Stimulated activated CD4-positive, alpha-beta T cell treated with anti-CD3 and anti-CD28 coated beads, Interleukin-12 subunit alpha, Interleukin-12 subunit beta, amount 100 ng/mL, for 48 hours (primary cell): ENCODE measurements at regions not wholly inside any gene's neighbourhood (a gene's known extent, or its start where the extent isn't known, plus 50 kb on each side); places are given as distances from the start of the nearest gene placed in this dataset.
"Not testable (repeated sequence)": the region's sequence is repeated elsewhere in the genome, so short reads cannot be mapped to it uniquely, and the experiment has no call there.

ENCODE experiments used
- DNase-seq, 3 donors: peaks; one replicate each; pipeline ENCODE4 v3.0.0-alpha.2; 2020; ENCODE audit warnings: low read depth in 2 of 3, low spot score in 1 of 3

DNA sequence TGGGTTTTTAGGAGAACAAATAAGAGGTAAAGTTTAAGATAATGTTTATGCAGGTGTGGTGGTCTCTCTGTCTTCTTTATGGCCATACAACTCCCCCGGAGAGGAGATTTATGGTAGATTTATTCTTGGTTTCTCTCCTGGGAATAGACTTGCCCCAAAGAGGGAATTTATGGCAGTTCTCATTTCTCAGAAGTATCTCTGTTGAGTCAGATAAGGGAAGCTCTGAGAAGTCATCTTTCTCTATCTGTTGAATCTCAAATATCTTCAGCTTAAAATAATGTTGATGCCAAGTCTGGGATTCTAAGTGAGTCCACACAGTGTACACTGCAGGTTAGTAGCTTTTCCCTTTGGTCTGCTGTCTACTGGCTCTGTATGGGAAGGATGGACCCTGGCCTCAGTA lies 276.4 kb upstream of the PLET1 start:
- no peak for DNase-seq

DNA sequence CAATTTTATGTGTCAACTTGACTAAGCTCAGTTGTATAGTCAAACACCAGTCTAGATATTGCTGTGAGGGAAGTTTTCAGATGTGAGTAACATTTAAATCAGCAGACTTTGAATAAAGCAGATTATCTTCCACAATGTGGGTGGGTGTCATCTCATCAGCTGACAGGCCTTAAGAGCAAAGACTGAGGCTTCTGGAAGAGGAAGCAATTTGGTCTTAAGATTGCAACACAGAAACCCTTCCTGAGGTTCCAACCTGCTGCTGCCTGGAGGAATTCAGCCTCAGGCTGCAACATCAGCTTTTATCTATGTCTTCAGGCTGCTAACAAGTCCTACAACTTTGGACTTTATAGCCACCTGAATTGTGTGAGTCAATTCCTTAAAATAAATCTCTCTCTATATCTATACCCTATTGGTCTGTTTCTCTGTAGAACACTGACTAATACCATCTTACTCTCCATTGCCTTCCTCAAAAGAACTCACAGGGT lies 277.2 kb upstream of the PLET1 start:
- no peak for DNase-seq

DNA sequence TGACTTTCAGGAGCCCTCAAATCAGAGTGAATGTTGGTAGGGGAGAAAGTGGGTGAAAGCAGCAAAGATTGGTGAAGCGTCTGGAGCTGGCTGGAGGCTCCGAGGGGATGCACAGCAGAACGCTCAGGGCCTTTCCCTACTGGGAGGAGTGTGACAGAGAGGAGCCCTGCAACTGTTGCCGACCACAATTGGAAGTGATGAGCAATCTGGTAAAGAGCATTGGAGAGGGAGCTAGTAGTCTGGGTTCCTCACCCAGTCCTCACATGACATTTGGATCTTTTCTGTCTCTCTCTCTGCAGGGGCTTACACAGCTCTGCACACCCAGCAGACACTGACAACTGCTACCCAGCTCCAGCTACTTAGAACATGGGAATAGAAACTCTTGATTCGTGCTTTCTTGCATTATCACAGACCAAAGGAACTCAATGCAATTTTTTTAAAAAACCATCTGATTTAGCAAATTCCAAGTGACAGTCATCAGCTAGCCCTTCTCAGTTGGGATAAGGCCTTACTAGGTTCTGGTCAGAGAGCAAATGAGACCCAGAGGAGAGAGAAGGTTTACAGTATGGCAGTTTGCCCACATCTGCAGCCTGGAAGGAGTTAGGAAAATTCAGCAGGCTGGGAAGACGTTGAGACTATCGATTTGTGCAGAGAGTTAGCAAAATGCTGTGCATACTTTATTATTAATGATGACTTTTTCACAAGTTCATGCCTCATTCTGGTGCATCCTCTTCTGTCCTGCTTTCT lies 278.0 kb upstream of the PLET1 start:
- no peak for DNase-seq

DNA sequence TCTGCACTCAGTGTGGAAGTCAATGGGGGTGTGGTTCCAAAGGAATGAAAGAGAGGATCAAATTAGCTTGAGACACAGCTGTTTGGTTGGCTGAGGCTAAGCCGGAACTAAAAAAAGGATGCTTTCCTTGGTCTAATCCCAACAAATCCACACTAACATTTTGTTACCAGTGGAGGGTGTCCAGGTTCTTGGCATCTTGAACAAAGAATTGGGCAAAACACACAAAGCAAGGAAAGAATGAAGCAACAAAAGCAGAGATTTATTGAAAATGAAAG lies 278.6 kb upstream of the PLET1 start:
- DNase-seq, result not testable (repeated sequence)

DNA sequence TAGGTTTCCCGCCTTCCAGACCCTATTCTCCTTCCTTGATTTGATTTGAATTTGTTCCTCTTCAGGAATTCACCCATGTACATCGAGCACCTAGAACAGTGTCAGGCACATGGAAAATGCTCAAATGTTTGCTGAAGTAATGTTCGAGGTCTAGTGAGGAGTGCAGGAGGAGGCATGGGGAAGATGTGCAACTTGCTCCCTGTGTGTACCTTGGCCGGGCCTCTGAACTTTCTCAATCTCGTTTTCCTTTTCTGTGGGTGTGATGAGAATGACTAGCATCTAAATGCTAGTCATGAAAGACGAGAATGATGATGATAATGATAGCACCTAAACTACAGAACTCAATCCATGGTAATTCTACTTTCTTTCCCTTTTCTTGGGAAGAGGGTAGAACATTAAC lies 279.1 kb upstream of the PLET1 start:
- DNase-seq, result no peak

DNA sequence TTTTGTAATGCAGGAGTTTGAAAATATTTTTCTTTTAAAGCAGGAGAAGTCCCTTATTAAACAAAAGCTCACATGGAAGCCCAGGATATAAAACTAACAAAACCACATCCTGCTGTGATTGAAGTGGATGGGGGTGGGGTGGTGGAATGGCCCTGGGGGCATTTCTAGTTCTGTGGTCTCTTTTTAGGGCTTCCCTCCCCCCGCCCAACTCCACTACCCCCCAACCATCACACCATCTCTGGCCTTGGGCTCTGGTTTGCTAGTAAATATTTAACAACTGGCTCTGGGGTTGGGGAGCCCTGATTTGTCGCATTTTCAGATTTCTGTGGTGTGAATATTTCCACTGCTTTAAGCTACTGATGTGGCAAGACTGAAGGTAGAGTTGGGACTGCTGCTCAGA lies 279.6 kb upstream of the PLET1 start:
- DNase-seq, result no peak

DNA sequence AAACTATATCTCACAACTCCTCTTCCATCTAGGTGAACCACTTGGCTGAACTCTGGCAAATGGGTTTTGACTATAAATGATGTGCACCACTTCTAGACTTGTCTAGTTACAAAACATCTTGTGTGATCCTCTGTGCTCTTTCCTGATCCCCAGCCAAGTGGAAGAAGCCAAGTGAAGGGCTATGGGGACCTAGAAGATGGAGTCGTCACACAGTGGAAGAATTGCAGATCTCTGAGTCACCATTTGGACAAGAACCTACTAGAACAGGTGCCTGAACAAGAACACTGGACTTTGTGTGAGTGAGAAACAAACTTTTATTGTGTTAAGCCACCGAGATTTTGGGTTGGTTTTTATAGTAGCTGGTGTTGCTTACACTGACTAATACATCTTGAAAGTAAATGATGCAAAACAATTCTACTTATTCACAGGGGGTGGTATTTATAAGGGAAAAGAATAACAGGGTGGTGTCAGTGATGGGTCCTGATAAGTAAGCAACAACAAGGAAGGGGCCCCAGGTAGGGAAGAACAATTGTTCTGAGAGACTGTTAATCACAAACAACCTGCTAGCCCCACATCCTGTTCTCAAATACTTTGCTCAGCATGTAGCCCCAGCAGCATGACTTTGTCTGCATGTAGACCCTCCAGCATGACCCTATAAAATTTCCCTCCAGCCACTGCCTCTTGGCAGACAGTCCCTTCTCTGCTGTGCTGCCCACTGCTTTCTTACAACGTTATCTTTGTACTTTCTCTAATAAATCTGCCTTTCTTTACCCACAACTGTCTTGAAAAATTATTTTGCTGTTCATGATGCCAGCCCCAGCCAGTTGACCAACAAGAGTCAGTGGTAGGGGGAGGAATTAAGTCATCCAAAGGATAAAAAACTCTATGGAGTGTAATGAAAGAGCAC lies 280.7 kb upstream of the PLET1 start:
- DNase-seq, result no peak

DNA sequence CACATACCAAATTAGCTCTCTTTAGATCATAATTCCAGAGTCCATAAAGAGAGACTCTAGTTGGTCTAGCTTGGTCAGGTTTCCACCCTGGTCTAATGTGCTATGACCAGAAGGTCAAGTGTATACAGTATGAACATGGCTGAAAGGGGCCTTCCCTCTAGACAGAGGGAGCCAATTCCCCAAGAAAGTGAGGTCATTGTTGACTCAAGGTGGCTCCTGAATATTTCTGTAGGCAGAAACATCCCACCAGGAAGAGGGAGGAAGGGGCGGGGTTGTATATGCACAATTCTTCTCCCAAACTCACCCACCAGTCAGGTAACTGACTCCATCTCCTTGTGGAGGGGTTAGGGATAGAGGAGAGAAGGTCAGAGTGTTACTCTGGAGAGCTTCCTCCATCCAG lies 281.8 kb upstream of the PLET1 start:
- no peak for DNase-seq

DNA sequence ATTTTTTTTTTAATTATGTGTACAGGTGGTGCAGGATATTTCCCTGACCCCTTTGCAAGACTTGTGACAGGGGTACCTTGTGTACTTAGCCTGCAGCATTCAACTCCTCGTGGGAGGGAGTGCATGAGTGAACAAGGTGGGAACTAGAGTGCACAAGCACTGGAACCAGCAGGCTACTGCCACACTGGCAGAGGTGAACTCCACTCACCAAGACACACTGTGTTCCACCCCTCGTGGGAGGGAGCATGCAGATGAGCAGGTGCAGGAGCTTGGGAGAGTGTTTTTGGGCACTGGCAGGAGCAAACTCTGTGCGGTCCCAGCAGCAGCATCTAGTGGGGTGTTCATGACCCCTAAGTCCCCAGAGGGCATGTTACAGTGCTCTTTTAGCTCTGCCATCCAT lies 282.7 kb upstream of the PLET1 start:
- no peak for DNase-seq

DNA sequence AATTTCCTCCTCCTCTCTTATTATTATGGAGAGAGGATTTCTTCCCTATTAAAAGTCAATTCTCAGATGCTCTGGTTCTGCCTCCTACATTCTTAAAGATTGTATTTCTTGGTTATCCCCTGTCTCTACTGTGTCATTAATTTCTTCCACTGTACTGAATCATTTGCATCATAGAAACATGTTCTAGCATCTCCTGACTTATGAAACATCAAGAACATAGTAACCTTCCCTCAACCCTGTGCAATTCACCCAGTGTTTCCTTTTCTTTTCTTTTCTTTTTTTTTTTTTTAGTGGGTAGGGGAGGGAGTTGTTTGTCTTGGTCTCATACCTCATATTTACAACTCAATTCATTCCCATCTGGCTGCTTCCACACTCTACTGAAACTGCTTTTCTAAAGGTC lies 288.0 kb upstream of the PLET1 start:
- no peak for DNase-seq

DNA sequence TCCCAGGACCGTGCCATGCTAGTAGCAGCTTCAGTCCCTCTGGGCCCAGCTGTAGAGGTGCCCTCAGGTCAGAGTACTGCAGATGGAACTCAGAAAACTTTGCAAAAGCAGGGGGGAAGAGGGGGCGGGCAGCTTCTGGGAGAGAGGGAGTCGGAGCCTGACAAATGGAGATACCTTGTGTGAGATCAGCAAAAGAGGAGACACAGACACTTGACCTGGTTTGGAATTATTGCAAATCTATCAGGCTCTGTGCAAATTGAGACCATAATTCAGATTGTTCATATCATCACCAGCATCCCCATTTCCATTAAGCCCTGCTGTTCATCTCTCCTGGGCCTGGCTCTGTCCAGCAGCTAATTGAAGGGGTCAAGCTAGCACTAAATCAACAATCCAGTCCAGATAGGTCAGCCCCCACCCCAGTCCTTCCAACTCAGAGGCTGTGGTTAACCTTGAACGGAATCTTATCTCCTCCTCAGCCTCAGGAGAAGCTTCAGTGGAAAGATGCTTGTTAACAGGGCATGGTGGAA lies 292.6 kb upstream of the PLET1 start:
- no peak for DNase-seq

DNA sequence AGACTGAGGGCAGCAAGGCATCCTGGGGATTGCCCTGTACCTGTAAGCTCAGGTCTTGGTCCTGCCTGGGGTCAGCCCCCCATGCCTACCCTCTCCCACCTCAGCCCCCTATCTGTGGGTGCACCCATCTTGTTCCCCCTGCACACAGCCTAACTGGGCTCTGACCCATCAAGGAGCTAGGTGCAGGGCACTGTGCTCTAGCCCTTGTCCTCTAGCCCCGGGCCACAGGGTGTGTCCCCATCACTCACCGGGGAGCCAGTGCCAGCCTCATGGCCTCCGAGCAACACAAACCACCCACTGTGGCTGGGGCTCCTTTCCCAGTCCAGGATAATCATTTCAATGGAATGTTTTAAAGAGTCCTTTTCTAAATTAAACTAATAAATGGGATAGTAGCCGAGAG lies 293.9 kb upstream of the PLET1 start:
- DNase-seq, result no peak

DNA sequence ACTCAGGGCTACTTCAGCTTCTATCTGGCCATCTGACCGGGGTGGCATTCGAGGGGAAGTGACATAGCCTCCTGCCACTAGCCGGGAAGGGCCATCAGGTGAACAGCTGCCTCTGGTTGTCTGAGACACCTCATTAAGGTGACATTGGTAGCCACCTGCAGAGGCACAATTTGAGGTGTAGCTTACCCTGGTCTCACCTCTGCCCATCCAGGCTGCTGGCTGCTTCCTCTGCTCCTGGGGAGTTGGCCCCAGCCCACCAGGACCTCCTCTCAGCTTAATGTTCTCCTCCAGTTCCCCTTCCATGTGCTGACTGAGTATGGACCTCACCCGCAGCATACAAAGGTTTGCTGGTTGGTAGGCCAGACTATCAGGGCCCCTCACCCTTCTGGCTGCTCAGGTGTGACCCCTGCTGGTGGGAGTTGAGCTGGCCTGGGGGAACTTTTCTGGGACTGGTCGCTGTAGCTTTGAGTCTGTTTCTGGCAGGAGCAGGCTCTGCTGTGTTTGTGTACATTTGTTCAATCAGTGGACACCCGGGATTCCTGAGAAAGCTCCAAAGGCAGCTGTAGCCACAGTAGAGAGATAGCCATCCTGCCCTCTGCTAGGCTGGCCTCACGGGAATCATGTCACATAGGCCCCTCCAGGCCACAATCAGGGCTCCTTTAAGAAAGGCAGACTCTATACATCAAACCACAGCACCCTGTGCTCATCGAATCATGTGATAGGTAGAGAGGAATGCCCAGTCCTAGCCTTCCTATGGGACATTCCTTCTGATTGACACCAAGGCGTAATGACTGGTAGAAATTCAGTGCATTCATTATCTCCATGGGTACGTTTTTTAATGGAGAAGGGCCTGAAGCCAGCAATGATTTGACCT lies 295.1 kb upstream of the PLET1 start:
- peak; percentile 57 to 79 (median 61) for DNase-seq

DNA sequence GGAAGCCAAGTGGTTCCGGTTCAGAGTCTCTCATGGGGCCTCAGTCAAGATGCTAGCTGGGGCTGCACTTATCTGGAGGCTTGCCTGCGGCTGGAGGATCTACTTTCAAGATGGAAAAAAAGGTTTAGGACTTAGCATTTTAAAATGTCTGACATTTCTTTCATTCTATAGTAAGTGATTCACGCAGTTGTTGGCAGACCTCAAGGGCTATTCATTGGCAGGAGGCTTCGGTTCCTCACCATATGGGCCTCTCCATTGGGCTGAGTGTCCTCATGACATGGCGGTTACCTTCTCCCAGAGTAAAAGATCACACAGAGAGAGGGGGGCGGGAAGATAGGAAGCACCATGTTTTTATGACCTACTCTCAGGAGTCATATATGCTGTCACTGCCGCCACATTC lies 298.0 kb upstream of the PLET1 start:
- DNase-seq, result no peak

DNA sequence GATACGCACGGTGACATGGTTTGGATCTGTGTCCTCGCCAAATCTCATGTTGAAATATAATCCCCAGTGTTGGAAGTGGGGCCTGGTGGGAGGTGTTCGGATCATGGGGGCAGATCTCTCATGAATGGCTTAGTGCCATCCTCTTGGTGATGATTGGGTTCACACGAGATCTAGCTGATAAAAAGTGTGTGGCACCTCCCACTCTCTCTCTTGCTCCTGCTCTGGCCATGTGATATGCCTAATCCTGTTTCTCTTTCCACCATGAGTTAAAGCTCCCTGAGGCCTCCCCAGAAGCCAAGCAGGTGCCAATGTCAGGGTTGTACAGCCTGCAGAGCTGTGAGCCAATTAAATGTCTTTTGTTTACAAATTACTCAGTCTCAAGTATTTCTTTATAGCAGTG lies 303.1 kb upstream of the PLET1 start:
- DNase-seq, result no peak

DNA sequence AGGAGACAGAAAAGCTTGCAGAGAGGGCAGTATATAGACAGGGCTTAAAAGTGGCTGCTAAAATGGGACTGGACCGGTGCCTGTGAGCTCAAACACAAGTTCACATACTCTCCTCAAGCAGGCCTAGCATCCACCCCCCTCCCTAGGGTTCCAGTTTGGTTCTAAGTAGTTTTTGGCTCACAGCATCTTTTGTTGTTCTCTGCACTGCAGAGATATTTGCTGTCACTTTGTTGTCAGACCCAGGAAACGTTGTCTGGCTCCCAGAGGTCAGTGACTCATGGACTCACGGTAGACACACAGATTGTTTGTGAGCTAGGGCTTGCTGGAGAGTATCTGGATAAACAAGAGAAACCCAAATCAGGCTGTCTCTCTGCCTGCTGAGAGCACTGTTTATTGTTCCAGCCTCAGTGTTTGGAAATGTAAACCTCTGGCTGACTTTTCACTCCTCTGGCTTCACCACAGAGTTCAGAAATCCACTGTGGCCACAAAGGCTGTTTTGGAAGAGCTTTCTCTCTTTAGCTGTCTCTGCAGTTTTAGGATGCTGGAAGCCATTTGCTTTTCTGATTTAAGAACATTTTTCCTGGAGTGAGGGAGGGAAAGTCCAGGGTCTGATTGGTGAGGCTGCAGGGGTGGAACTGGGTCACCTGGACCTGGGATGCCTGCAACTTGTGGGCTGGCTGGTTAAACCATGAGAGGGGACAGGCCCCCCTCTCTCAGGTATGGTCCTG lies 303.7 kb upstream of the PLET1 start:
- DNase-seq, result no peak

DNA sequence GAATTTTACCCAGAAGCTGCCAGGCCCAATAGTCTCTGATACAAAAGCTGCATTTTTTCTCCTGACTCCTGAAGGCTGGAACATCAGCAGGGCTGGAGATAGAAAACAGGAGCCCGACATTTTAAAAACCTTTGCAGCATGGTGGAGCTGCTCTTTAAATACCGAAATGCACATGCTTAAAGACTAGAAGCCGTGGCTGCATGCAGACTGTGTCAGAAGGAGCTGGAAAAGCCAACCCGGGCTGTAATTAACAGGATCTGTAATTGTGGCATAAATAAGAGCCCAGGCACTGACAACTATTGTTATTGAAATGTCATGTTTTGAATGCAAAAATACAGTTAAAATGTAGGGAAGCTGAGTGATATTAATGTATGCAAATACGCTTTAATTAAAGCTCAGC lies 304.9 kb upstream of the PLET1 start:
- DNase-seq, result no peak

DNA sequence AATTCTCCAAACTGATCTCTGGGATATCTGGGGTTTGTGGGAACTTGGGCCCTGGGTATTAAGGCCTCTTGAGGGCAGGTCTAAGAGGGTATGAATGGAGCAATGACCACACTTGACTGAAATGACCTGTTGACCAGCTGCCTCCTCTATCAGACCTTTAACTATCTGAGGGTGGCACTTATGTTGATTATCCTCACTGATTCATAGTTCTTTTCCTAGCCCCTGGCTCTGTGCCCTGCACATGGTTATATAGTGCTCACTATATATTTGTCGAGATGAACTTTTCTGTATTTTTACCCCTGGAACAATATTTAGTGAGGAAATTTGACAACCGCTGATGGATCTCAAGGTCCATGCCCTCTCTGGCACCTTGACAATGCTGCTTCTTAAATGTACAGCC lies 305.5 kb upstream of the PLET1 start:
- DNase-seq, result no peak

DNA sequence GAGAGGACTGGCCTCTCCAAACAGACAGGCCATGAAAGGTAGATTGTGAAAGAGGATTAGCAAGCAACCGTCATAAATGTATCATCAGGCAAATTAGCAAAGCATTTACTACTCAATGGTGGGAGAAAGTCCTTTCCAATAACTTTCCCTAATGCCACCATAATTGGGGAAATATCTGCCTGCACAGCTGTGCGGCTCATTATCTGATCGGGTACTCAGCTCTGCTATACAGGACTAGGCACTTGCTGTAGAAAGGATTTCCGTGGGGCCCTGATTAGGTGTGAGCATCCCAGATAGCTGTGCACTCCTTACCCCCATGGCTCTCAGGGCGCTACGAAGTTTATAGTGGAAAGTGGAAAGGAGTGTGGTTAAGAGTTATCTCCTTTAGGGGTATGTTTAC lies 309.7 kb upstream of the PLET1 start:
- DNase-seq, result no peak

DNA sequence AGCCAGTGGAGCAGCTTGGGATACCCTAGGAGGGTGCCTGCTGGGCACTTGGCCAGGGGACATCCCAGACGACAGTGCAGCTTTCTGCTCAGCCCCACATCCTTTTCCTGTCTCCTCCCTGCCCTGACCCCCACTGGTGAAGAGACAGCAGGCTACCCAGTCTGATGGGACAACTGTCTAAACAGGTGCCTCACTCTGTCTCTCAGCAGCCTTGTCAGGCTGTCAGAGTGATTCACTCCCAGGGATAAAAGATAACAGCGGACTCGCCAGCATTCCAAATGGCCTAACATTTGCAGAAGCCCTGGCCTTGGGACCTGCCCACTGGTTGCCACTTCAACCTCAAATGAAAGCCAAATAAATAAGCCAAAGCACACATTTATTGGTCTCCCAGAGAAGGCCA lies 318.6 kb upstream of the PLET1 start:
- DNase-seq, result no peak

DNA sequence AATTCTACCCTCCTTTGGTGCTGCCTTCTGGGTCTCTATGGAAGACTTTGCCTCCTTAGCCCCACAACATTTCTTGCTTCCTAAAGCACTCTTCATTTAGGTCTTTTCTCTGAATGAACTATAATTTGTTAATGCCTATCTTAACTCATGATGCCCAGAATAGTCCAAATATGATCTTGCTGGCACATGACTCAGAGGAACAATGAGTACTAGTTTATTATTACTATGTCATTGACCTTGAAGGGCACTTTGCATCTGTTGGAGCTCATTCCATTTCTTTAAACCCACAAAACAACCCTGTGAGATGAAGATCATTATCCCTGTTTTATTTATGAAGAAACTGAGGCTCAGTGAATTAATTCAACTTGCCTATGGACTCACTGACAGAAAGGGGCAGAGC lies 320.2 kb upstream of the PLET1 start:
- no peak for DNase-seq
